RWPE1 (cell line): ENCODE measurements at regions not wholly inside any gene's neighbourhood (a gene's known extent, or its start where the extent isn't known, plus 50 kb on each side); places are given as distances from the start of the nearest gene placed in this dataset.
"Not testable (repeated sequence)": the region's sequence is repeated elsewhere in the genome, so short reads cannot be mapped to it uniquely, and the experiment has no call there.

Source experiments
- CTCF ChIA-PET: fragments of 350-600 bp; sonication (Branson Sonifier 250); formaldehyde crosslinking; extraction: SDS; loops from one replicate; lab custom pipeline; 2021; lab: Yijun Ruan, JAX
- POLR2A ChIA-PET: fragments of 400-600 bp; formaldehyde crosslinking; extraction: SDS; loops from one replicate; lab custom pipeline; 2020; ENCODE audit warnings: antibody characterized with exemption; ENCODE audit not compliant: low non-redundant PET; lab: Yijun Ruan, JAX
- DNase-seq: peaks from one replicate; pipeline ENCODE4 v3.0.0; 2012; ENCODE audit warnings: low spot score
- H3K27ac ChIP-seq: fragments of 450-650 bp; 2 replicates; pipeline ENCODE4 v1.5.1; 2017
- CTCF ChIP-seq: fragments of 450-650 bp; conservative IDR thresholded peaks from 2 replicates; pipeline ENCODE4 v1.5.1; 2017; ENCODE audit warnings: low read depth, mild to moderate bottlenecking

- POLR2A ChIA-PET: no interaction called here
- TF ChIP-seq CTCF: no peak
- H3K27ac ChIP-seq: no peak overlapping the region
- DNase-seq: no peak
- CTCF ChIA-PET: no interaction called here
These were observed 74.3 kb upstream of the PPP2R3B start for GRCh38 chrX:460823-461640.

GRCh38 chrX:462853-463252, 76.1 kb upstream of the PPP2R3B start:
- no peak overlapping the region for H3K27ac ChIP-seq
- DNase-seq: no peak
- POLR2A ChIA-PET: no interaction called here
- CTCF ChIA-PET: no interaction called here
- TF ChIP-seq CTCF: no peak

GRCh38 chrX:465418-466215, 78.9 kb upstream of the PPP2R3B start:
- ChIA-PET CTCF (no interaction called here), POLR2A (no interaction called here)
- no peak for TF ChIP-seq CTCF
- H3K27ac ChIP-seq: no peak overlapping the region
- no peak for DNase-seq

- CTCF ChIA-PET: not testable (repeated sequence)
These were observed 80.1 kb upstream of the PPP2R3B start for GRCh38 chrX:466836-467235.

GRCh38 chrX:467686-468085, 81.0 kb upstream of the PPP2R3B start:
- CTCF ChIA-PET, POLR2A ChIA-PET: not testable (repeated sequence)

More at GRCh38 chrX:466836-467235, 80.1 kb upstream of the PPP2R3B start:
- H3K27ac ChIP-seq, DNase-seq, POLR2A ChIA-PET: not testable (repeated sequence)

GRCh38 chrX:468979-469378, 82.3 kb upstream of the PPP2R3B start:
- POLR2A ChIA-PET: no interaction called here
- no peak for TF ChIP-seq CTCF
- no peak for DNase-seq
- CTCF ChIA-PET: no interaction called here
- no peak overlapping the region for H3K27ac ChIP-seq

More at GRCh38 chrX:467686-468085, 81.0 kb upstream of the PPP2R3B start:
- not testable (repeated sequence) for DNase-seq, H3K27ac ChIP-seq

- ChIA-PET CTCF (no interaction called here), POLR2A (no interaction called here)
- TF ChIP-seq CTCF: no peak
- DNase-seq: no peak
- H3K27ac ChIP-seq: no peak overlapping the region
These were observed 84.0 kb upstream of the PPP2R3B start for GRCh38 chrX:470686-471085.
